GM18519 (cell line): ENCODE measurements at regions not wholly inside any gene's neighbourhood (a gene's known extent, or its start where the extent isn't known, plus 50 kb on each side); places are given as distances from the start of the nearest gene placed in this dataset.

Experiments used
- ATAC-seq: cut with Tn5 transposase; IDR thresholded peaks from one replicate; pipeline ENCODE4 v1.9.1; 2021; ENCODE audit warnings: mild to moderate bottlenecking, moderate library complexity; ENCODE audit not compliant: unreplicated experiment, low FRiP score

DNA sequence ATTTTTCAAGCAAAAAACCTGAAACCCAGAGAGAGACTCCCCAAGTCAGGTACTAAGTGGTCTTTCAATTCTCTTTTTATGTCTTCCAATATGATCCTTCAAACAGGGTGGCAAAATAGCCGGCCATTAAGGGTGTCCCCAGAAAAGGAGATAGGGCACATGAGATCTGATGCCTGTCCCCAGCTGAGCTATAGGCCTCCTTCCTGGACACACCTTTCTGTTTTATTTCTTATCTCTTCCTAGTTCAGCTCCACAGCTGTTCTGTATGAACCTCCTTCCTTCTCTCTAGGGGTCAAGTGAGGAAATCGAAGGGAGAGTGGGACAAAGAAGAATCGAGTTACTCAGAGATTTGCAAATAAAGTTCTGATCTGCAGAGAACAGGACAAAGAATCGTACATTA lies 112.4 kb upstream of the ATP1A1 start:
- no peak for ATAC-seq

DNA sequence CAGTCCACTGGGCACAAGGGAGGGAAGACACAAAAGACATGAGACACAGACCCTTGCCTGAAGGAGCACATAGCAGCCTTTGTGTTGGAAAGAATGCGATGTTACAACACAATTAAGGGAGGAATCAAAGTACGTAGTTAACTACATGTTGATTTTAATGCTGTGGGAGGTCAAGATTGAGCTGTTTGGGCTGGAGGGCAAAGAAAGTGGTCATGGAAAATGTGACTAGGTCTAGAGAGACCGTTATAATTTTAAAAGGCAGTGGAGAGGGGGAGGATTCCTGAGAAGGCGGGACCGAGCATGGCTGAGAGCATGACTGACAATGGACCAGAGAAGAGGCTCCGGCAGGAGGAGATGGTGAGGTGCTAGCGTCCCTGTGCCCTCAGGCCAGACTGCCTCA lies 111.8 kb upstream of the ATP1A1 start:
- no peak for ATAC-seq

DNA sequence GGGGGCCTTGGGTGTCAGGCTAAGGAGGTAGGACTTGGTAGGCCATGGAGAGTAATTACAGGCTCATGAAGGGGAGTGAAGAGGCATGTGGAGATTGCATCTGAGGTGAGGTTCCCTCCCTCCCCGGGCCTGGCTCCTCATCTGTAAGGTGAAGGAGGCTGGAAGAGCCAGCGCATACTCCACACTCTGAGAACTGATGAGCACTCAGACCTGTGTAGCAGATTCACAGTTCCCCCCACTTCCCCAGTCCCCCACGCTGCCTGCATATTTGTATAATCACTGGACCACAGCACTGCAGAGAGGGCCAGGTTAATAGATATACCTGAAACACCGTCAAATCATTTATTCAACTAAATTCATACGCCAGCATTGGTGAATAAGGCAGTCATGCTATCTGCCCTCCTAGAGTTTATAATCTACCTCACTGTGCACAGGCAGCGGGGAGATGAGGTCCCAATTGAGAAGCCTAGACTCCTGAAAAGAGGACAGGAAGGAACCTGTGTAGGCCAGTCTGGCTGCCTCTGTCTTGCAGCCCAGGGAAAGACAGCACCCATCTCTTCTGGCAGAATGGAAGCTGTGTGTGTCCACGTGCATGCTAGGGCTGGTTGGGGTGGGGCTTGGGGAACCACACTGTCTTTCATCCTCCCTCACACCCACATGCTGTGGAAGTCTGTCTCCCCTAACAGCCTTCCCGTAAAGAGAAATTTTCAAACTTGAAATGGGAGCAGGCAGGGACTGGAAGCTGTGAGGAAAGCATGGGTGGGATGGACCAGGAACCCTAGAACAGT lies 110.6 kb upstream of the ATP1A1 start:
- no peak for ATAC-seq

DNA sequence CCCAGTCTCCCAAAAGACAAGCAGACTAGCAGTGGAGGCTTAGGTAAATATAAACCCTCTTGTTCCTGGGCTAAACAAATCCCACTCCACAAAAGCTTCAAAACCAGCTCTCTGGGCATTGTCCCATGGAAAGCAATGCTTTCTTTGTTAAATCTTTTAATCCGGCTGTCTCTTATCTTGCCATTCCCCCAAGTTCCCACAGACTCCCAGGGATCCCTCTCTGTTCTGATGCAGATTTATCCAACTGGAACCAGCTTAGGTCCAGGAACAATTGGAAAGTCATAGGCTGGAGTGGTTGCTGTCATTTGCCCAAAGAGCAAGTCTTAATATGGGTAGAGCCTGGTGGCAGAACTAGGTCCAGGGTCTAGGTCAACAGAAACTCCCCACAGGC lies 110.1 kb upstream of the ATP1A1 start:
- ATAC-seq: no peak

DNA sequence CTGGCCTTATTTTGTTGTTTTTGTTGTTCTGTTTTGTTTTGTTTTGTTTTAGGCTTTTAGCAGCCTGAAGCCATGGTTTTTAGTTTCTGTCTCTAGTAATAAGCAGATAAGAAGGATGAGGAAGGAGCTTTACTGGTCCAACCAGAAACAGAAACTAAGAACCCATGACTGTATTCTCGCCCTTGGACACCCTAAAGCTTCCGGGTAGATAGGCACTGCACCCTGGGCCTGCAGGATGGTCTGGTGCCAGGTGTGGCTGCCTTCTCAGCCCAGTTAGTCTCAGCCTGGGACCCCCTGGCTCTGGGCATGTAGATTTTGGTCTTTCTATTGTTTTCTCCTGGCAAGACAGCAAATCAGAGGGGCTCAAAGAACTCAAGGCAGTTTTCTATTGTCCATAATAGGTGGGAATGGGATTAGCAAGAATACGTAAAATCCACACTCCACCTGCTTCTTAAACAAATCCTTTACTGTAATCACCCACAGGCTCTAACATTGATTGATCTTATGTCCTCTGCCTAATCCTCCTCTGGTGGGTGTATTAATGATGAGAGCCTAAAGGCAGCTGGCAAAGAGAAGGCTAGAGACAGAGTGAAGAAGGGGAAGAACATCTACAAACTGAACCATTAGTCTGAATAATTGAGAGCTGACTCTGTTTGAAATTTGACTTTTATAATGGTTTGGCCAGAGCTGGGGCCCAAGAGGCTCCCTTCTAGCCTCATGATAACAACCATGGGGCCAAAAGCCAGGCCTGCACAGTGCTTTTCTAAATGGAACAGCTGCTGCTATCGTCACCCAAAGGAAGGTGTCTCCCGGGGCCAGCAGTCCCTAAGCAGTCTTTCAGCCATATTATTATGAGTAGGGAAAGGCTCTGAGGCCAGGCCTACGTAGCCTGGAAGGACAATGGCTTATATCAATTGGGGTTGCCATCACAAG lies 106.8 kb upstream of the ATP1A1 start:
- ATAC-seq: no peak

DNA sequence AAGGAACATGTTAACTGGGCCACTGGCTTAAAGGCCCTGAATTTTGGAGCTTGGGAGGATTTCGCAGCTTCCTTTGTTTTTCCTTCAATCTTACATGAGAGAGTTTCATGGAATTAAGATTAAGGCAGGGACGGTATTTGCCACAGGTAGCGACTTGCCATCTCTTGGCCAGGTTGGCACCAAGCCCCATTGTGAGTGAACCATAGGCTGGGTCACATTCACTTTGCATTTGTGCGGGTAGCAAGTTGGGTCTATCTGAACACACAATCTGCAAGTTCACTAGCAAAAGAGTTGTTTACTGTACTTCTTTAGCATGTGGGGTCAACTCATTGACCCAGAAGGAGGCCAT lies 106.2 kb upstream of the ATP1A1 start:
- ATAC-seq: no peak

DNA sequence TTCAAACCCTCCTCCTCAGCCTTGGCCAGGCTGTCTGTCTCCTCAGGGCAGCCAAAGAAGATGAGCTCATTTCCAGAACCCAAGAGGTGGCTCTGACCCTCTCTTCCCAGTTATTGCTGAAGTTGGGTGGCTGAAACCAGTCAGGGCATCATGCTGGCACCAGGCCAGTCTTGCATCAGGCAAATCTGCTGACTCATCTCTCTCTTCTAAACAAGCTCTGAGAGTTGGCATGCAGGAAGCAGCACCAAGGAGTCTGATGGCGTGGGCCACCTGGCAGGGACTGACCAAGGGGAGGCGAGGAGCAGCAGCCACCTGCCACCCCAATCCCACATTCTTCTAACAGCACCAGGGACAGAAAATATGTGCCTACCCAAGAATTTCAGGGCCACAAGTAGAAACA lies 104.8 kb upstream of the ATP1A1 start:
- no peak for ATAC-seq

DNA sequence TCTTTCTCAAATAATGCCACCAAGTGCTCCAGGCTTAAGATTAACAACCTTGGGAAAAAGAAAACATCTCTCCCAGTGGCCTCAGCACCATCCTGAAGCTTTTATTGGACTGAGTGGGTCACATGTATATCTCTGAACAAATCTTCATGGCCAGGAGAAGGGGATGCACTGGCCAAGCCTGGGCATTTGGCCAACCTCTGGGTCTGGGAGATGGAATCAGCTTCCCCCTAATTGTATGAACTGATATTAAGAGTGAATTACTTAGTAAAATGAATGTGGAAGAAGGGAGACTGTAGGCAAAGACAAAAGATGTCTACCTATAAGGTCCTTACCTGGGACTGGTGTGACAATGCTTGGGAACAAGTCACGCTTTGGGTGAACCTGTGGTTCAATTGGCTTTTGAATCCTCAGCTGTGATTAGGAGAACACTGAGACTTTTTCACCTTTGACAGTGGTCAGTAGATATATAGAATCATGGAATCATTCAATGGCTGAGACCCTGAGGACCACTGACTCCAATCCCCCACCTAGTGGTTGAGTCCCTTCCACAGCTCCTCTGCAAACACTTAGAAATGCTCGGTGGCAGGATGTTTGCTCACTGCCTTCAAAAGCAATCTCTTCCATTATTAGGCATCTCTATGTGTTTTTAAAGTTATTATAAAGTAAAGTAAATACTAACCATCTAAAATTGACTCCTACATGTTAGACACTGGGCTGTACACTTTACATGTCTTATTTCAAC lies 102.6 kb upstream of the ATP1A1 start:
- no peak for ATAC-seq

DNA sequence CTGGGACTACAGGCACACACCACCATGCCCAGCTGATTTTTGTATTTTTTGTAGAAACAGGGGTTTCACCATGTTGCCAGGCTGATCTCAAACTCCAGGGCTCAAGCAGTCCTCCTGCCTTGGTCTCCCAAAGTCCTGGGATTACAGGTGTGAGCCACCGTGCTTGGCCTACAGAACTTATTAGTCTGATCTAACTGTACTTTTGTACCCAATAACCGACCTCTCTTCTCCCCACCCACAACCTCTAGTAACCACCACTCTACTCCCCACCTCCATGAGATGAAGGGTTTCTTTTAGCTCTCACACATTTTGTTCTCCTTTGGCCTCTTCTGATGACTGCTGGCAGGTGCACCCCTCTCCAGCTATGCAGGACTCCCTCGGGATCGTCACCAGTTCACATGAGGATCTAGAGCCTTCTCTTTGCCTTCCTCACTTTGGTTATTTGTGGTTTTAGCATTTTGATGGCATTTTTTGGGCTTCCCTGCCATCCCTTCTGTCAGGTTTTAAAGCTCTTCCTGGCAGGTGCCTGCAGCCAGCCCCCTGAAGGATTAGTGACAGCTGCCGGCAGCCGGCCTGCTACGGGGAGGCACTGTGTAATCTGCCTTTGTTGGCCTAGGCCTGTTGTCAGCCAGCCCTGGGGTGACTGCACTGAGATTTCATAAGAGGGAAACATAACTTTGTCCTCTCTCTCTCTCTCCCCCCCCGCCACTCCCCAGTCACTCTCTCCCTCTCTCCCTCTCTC lies 99.8 kb upstream of the ATP1A1 start:
- no peak for ATAC-seq

DNA sequence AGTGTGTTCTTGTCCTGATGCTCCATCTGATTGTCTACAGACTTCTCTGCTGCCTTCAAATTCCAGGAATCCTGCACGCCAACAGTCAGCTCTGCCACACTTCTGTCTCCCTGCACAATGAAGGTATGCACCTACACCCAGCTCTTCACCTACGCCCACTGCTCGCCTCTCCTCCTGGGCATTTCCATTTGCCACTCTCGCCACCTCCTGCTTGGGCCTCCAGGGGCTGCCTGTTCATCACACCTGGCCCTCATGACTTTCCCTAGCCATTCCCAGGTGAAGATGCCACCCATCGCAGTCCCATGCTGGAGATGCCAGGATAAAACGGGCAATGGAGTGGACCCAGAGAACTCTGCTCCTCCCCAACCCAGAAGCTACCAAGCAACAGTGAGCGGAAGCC lies 96.5 kb upstream of the ATP1A1 start:
- ATAC-seq: no peak

DNA sequence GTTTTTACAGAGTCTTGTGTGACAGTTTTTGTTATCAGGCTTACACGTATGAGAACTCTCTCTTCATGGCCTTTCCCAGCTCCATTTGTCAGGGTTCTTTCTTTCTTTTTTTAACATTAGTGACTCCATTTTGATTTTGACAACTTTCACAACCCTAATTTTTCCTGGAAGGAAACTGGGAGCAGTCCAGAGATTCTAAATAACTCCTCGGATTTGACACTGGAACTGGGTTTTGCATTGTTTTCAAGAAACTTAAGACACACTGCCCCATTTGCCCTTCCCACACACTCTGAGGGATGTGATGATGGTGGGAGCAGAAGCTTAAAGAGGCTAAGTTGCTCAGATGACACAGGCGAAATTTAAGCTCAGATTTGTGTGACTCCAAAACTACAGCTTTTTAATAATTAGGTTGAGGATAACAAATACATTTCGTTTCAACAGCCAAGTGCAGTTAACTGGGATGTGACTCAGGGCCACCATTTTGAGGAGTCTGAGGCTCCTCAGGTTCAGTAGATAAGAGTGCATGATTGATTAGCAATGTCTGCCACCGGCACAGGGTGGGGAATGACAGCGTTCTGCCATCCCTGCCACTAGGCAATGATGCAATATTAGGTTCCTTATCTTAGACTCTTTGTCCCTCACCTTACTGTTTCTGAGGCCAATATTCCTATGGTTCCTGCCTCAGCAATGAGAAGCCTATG lies 95.1 kb upstream of the ATP1A1 start:
- ATAC-seq: no peak

DNA sequence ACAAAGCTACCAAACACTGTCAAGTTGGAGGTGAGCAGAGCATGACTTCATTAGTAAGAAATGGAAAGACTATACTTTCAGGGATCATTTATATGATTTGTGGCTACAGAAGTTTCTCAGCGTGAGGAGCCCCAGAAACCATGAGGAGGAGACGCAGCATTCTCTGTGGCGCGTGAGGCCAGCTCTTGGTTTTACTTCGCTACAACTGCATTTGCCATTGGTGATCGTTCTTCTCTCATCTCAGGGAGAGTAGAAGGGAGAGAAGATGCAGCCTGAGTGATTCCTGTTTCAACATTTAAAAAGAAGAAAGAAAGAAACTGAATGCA lies 94.5 kb upstream of the ATP1A1 start:
- no peak for ATAC-seq

DNA sequence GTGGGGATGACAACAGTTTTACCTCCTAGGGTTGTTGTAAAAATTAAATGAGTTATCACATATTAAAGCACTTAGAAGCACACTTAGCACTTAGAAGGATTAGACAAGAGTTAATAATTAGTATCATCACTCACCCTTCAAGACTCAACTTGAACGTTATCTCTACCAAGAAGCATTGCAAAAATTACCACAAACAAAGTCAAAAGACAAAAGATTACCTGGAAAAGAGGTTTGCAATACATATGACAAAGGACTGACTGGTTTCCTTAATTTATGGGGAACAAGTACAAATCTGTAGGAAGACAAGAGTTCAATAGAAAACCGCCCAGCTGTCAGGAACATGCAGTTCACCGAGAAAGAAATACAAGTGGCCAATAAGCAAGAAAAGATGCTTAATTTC lies 93.3 kb upstream of the ATP1A1 start:
- ATAC-seq: no peak

DNA sequence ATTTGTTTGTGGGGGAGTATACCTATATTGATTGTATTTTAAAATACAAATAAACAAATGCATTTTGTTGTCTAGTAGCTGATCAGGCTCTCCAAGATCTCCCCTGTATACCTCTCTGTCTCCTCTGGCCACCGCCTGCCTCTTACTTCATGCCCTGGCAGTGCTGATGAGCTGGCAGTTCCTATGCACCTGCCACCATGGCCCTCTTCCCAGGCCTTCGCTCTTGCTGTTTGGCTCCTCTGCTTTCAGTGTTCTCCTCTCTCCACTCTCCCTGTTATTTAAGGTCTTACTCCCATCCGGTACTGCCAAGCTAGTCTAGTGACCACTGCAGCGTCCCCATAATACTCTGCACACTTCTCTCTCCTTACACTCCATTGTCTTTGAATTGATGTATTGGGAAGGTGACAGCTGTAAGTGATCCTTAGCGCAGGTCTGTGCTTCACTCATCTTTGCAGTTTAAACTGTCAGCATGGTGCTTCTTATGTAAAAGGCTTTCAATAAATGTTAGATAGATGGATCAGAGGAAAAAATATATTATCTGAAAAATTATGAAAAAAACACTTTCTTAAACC lies 88.1 kb upstream of the ATP1A1 start:
- no peak for ATAC-seq

DNA sequence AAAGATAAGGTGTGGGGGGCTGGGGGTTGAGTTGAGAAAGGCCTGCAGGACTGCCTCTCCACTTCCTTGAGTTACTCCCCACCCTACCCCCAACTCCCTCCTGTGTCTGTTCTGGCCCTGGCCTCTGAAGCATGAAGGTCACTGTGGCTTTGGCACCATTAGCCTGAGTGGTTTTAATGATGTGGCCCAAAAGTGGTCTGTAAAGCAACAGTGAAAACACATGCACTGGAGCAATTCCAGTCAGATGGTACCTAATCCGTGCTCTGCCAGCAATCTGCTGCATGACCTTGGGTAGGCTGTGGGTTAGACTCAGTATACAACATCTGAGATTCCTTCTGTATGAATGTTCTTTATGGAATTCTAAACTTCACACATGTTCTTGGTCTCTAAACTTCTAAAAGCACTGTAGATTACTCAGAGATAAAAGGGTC lies 86.5 kb upstream of the ATP1A1 start:
- no peak for ATAC-seq

DNA sequence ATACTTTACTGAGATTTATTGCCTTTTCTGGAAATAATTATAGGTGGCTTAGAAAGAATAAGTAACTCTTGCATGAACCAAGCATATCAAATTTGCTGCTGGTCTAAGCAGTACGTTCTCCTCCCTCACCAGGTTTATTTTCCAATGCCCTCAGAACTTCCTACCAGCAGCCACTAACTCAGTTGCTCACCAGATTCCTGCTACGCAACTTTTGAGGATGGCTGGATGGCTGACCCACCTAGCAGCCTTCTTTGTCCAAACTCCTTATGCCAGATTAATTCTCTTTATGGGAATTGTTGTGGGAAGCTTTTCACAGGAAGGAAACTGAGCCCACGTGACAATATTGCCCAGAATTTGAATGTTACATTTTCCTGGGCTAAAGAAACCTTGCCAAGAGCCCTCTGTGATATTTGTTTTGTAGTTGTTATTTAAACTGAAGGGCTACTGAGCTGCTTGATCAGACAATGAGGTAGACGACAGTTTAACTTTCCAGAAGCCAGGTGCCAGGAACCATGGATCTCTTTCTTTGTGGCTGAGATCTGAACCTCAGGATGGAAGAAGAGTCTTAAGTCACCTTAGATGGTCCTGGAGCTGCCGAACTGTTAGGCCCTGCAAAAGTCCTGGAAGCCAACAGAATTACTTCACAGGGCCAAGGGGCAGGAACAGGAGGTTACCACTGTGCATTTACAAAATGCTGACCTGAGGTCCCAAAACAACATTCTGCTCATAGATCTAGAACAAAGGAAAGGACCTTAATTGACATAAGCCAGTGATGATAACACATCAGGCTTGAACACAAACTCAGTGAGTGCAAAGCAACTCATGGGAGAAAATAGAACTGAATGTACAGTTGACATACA lies 85.5 kb upstream of the ATP1A1 start:
- ATAC-seq: no peak

DNA sequence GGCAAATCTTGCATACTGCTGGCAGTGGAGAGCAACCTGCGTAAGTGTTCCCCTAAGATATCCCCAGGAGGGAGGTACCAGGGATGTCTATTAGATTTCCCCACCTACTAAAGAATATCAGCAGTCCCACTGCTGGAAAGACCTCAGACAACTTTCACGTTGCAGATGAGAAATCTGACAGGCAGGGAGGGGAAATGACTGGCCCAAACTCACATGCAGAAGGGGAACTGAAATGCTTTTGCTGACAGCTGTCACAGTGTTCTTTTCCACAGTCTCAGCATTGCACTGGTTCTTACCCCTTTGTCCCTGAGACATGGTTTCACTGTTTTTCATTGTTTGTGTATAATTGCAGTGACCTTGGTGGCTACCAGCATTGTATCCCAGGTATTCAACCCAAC lies 84.8 kb upstream of the ATP1A1 start:
- ATAC-seq: peak; percentile 93

DNA sequence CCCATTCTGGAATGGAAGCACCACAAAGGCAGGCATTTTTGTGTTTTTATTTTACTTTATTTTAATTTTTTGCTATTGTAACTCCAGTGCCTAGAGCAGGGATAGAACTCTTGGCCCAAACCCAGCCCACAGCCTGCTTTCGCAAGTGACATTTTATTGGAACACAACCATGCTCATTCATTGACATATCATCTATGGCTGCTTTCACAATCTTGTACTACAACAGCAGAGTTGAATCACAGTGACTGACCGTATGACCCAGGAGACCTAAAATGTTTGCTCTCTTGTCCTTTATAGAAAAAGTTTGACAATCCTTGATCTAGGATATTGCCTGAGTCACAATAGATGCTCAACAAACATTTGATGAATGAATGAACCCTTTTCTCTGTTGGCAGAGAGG lies 83.9 kb upstream of the ATP1A1 start:
- no peak for ATAC-seq
